Prostate gland (tissue), 2 donors: ENCODE measurements at regions not wholly inside any gene's neighbourhood (a gene's known extent, or its start where the extent isn't known, plus 50 kb on each side); places are given as distances from the start of the nearest gene placed in this dataset.

Source experiments
- POLR2A ChIP-seq: fragments of 450-650 bp; IDR thresholded peaks from one replicate; pipeline ENCODE4 v1.6.1; 2016; ENCODE audit warnings: antibody characterized with exemption, mild to moderate bottlenecking
- POLR2AphosphoS5 ChIP-seq: sonication (generic); formaldehyde crosslinking; IDR thresholded peaks from one replicate; pipeline ENCODE4 v1.6.1; 2017; ENCODE audit warnings: antibody characterized with exemption
- TF ChIP-seq, protein P1 (sequence below), 4 experiments: fragments of 200-600 bp in 2 of 4; fragments of 450-650 bp in 2 of 4; sonication (generic) in 2 of 4; IDR thresholded peaks; 1 replicate in 3 of 4; 2 replicates in 1 of 4; pipeline ENCODE4 v1.5.1; 2016 to 2019; ENCODE audit warnings: antibody characterized with exemption in 4 of 4, mild to moderate bottlenecking in 2 of 4, moderate library complexity in 2 of 4

DNA sequence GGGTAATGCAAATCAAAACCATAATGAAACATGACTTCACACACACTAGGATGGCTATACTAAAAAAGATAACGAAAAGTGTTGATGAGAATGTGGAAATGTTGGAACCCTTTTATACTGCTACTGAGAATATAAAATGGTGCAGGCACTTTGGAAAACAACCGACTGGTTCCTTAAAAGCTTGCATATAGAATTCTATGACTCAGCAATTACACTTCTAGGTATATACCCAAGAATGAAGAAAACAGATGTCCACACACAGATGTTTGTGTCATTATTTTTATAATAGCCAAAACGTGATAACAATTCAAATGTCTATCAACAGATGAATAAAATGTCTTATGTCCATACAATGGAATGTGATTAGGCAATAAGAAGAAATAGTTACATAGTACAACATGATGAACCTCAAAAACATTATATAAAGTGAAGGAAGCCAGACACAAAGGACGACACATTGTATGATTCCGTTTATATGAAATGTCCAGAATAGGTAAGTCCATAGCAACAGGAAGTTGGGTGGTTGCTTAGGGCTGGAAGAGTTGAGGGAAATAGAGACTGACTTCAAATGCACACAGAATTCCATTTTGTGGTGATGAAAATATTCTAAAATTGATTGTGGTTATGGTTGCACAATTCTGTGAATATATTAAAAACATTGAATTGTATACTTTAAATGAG is 148.3 kb upstream of the PHYHIPL start:
- TF ChIP-seq POLR2A (no peak), POLR2AphosphoS5 (no peak)
- TF ChIP-seq, protein P1, sequence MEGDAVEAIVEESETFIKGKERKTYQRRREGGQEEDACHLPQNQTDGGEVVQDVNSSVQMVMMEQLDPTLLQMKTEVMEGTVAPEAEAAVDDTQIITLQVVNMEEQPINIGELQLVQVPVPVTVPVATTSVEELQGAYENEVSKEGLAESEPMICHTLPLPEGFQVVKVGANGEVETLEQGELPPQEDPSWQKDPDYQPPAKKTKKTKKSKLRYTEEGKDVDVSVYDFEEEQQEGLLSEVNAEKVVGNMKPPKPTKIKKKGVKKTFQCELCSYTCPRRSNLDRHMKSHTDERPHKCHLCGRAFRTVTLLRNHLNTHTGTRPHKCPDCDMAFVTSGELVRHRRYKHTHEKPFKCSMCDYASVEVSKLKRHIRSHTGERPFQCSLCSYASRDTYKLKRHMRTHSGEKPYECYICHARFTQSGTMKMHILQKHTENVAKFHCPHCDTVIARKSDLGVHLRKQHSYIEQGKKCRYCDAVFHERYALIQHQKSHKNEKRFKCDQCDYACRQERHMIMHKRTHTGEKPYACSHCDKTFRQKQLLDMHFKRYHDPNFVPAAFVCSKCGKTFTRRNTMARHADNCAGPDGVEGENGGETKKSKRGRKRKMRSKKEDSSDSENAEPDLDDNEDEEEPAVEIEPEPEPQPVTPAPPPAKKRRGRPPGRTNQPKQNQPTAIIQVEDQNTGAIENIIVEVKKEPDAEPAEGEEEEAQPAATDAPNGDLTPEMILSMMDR (IDR thresholded peaks at IDR 0.05): no peak
